Hepatocyte (in vitro differentiated cells): ENCODE measurements at regions not wholly inside any gene's neighbourhood (a gene's known extent, or its start where the extent isn't known, plus 50 kb on each side); places are given as distances from the start of the nearest gene placed in this dataset.

Experiments used
- DNase-seq: peaks from one replicate; pipeline ENCODE4 v3.0.0-alpha.2; 2016; ENCODE audit warnings: low spot score
- H2AFZ ChIP-seq: fragments of 200-600 bp; sonication (generic); 2 replicates; pipeline ENCODE4 v1.6.0; 2016; ENCODE audit warnings: antibody characterized with exemption, mild to moderate bottlenecking
- H3K27ac ChIP-seq: fragments of 200-600 bp; sonication (generic); 2 replicates; pipeline ENCODE4 v1.5.1; 2016; ENCODE audit warnings: mild to moderate bottlenecking
- H3K27me3 ChIP-seq: fragments of 200-600 bp; sonication (generic); 2 replicates; pipeline ENCODE4 v1.6.1; 2016
- H3K36me3 ChIP-seq: fragments of 200-600 bp; sonication (generic); replicated peaks from 2 replicates; pipeline ENCODE4 v1.5.1; 2016; ENCODE audit warnings: low read depth; ENCODE audit not compliant: insufficient read depth
- H3K4me1 ChIP-seq: fragments of 200-600 bp; sonication (generic); 2 replicates; pipeline ENCODE4 v1.5.1; 2016; ENCODE audit warnings: mild to moderate bottlenecking, moderate library complexity; ENCODE audit not compliant: insufficient read depth
- H3K4me2 ChIP-seq: fragments of 200-600 bp; sonication (generic); 2 replicates; pipeline ENCODE4 v1.6.0; 2016
- H3K4me3 ChIP-seq: fragments of 200-600 bp; sonication (generic); 2 replicates; pipeline ENCODE4 v1.5.1; 2016; ENCODE audit warnings: mild to moderate bottlenecking
- H3K79me2 ChIP-seq: fragments of 200-600 bp; sonication (generic); 2 replicates; pipeline ENCODE4 v1.6.0; 2017; ENCODE audit warnings: mild to moderate bottlenecking
- H3K9me2 ChIP-seq: fragments of 200-600 bp; sonication (generic); replicated peaks from 2 replicates; pipeline ENCODE4 v1.6.0; 2017; ENCODE audit warnings: mild to moderate bottlenecking; ENCODE audit not compliant: insufficient read depth
- H3K9me3 ChIP-seq: fragments of 200-600 bp; sonication (generic); 2 replicates; pipeline ENCODE4 v1.5.1; 2016; ENCODE audit warnings: low read depth, mild to moderate bottlenecking
- H4K20me1 ChIP-seq: fragments of 200-600 bp; sonication (generic); 2 replicates; pipeline ENCODE4 v1.6.0; 2016; ENCODE audit warnings: mild to moderate bottlenecking; ENCODE audit not compliant: insufficient read depth, poor library complexity, severe bottlenecking
- CTCF ChIP-seq: fragments of 200-600 bp; sonication (generic); IDR thresholded peaks from 2 replicates; pipeline ENCODE4 v1.5.1; 2016; ENCODE audit warnings: antibody characterized with exemption, mild to moderate bottlenecking; ENCODE audit not compliant: poor library complexity
- EZH2 ChIP-seq: fragments of 200-600 bp; sonication (generic); IDR thresholded peaks from 2 replicates; pipeline ENCODE4 v1.6.1; 2016; ENCODE audit warnings: antibody characterized with exemption, mild to moderate bottlenecking, borderline replicate concordance
- EZH2phosphoT487 ChIP-seq: fragments of 200-600 bp; sonication (generic); IDR thresholded peaks from one replicate; pipeline ENCODE4 v1.6.1; 2018; ENCODE audit warnings: antibody characterized with exemption, mild to moderate bottlenecking, low read depth, moderate library complexity; ENCODE audit not compliant: unreplicated experiment, severe bottlenecking
- WGBS: methylation state at CpG from one replicate; pipeline ENCODE4 v1.1.6; 2016; ENCODE audit warnings: low lambda C conversion rate; ENCODE audit errors: missing lambda C conversion rate; 5-methylcytosine and 5-hydroxymethylcytosine counted together

- Histone ChIP-seq H3K9me3 (no peaks in the 10 kb centered on the region), H3K4me1 (no peaks in the 10 kb centered on the region), H3K36me3 (no peaks in the 10 kb centered on the region), H3K4me2 (no peak overlapping the region), H3K27me3 (no peaks in the 10 kb centered on the region), H3K4me3 (no peak overlapping the region), H3K79me2 (no peaks in the 10 kb centered on the region), H3K27ac (no peak overlapping the region), H3K9me2 (no peaks in the 10 kb centered on the region), H4K20me1 (no peaks in the 10 kb centered on the region), H2AFZ (no peak overlapping the region)
- TF ChIP-seq EZH2 (no peak), CTCF (no peak), EZH2phosphoT487 (no peak)
- 97% methylated on average over 3 of the region's 3 CpGs for WGBS
- DNase-seq: no peak
These were observed 578.5 kb downstream of the BMP2 start for GRCh38 chr20:7346026-7346425.

- Histone ChIP-seq H3K27me3 (no peaks in the 10 kb centered on the region), H3K79me2 (no peaks in the 10 kb centered on the region), H3K9me2 (no peaks in the 10 kb centered on the region), H2AFZ (no peak overlapping the region), H3K9me3 (no peaks in the 10 kb centered on the region), H4K20me1 (no peaks in the 10 kb centered on the region), H3K4me1 (no peaks in the 10 kb centered on the region), H3K27ac (no peak overlapping the region), H3K4me3 (no peak overlapping the region), H3K36me3 (no peaks in the 10 kb centered on the region), H3K4me2 (no peak overlapping the region)
- no peak for DNase-seq
- TF ChIP-seq EZH2phosphoT487 (no peak), CTCF (no peak), EZH2 (no peak)
- WGBS: 96% methylated on average over 1 of the region's 1 CpG
These were observed 579.1 kb downstream of the BMP2 start for GRCh38 chr20:7346562-7346961.

GRCh38 chr20:7347409-7347808, 579.9 kb downstream of the BMP2 start:
- Histone ChIP-seq H3K9me2 (no peaks in the 10 kb centered on the region), H3K4me3 (no peak overlapping the region), H3K9me3 (no peaks in the 10 kb centered on the region), H3K27ac (no peak overlapping the region), H2AFZ (no peak overlapping the region), H3K79me2 (no peaks in the 10 kb centered on the region), H3K27me3 (no peaks in the 10 kb centered on the region), H3K4me2 (no peak overlapping the region), H4K20me1 (no peaks in the 10 kb centered on the region), H3K4me1 (no peaks in the 10 kb centered on the region), H3K36me3 (no peaks in the 10 kb centered on the region)
- DNase-seq: no peak
- TF ChIP-seq EZH2phosphoT487: no peak
- TF ChIP-seq CTCF: no peak
- TF ChIP-seq EZH2: no peak
- 66% methylated on average over 2 of the region's 2 CpGs for WGBS

- H2AFZ ChIP-seq: no peak overlapping the region
- no peak overlapping the region for H3K4me3 ChIP-seq
- 75% methylated on average over 1 of the region's 1 CpG for WGBS
- no peaks in the 10 kb centered on the region for H3K27me3 ChIP-seq
- H4K20me1 ChIP-seq: no peaks in the 10 kb centered on the region
- no peaks in the 10 kb centered on the region for H3K4me1 ChIP-seq
- no peaks in the 10 kb centered on the region for H3K9me3 ChIP-seq
- no peaks in the 10 kb centered on the region for H3K9me2 ChIP-seq
- H3K79me2 ChIP-seq: no peaks in the 10 kb centered on the region
- no peak overlapping the region for H3K27ac ChIP-seq
- DNase-seq: no peak
- no peaks in the 10 kb centered on the region for H3K36me3 ChIP-seq
- TF ChIP-seq EZH2phosphoT487: no peak
- TF ChIP-seq CTCF: no peak
- no peak for TF ChIP-seq EZH2
- no peak overlapping the region for H3K4me2 ChIP-seq
These were observed 580.8 kb downstream of the BMP2 start for GRCh38 chr20:7348253-7348652.
